Sciatic nerve (tissue), 2 donors: ENCODE measurements at regions not wholly inside any gene's neighbourhood (a gene's known extent, or its start where the extent isn't known, plus 50 kb on each side); places are given as distances from the start of the nearest gene placed in this dataset.
A peak's percentile ranks its signal among the peaks of the same experiment; 100 is the strongest.

Experiments used
- ATAC-seq: fragments of 200-7000 bp; cut with Tn5 transposase; one replicate; pipeline ENCODE4 v1.9.1; 2020; ENCODE audit warnings: mild to moderate bottlenecking, moderate library complexity
- DNase-seq: peaks from one replicate; pipeline ENCODE4 v3.0.0-alpha.2; 2020; ENCODE audit warnings: low spot score
- intact Hi-C: fragments of 100-400 bp; cut with DNase I; formaldehyde crosslinking; loops from one replicate; pipeline ENCODE4 v1.14.2; 2022
- donor health status: DM: no; HTN: no; CAD: no.
- donor health status: DM: no; HTN: no; CAD: no.

DNA sequence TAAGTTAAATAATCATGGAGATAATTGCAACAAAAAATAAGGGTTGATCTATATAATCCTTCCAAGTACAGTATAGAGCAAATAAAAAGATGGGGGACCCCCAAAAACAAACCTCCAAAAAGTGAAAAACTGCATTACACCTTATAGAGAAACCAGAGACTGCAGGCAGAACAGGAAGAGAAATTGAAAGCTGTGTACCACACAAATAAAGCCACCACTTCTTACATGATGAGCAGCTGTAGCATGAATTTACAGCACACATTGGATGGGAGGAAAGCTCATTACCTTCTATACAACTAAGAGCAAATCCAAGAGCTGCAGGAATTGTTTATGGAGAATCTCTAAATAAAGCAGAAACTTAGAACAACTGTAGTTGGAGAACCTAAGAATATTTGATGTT, 152.4 kb upstream of the PDE5A start:
- intact Hi-C loops, result no loop called here
- no peak for DNase-seq
- ATAC-seq, result no peak

DNA sequence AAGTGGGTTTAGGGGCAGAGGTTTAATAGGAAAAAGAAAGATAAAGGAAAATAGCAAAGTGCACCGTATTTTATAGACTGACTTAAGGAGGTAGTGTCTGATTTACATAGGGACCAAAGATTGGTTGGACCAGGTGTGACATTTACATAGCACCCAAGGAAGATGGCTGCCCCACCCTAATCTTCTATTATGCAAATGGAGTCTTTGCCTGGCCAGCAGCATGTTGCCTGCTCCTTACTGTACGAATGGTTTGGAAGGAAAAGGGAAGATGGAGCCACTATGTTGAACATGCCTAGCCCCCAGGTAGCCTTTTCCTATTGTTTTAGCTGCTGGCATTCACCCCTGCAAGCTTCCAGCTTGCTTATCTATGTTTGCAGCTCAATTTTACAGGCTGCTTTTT, 146.2 kb upstream of the PDE5A start:
- intact Hi-C loops, result no loop called here
- ATAC-seq, result no peak
- DNase-seq, result no peak

DNA sequence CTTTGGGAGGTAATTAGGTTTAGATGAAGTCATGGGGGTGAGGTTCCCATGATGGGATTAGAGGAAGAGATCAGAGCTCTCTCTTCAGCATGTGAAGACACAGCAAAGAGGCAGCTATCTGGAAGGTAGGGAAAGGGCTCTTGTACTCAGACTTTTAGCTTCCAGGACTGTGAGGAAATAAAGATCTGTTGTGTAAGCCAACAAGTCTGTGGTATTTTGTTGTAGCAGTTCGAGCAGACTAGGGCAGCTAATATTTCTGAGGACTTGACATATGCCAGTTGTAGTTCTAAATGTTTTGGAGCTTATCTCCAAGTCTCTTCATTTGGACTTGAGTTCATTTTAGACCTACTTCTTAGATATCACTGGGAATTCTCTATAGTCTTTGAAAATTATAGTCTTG, 137.3 kb upstream of the PDE5A start:
- intact Hi-C loops, result no loop called here
- no peak for DNase-seq
- no peak for ATAC-seq

DNA sequence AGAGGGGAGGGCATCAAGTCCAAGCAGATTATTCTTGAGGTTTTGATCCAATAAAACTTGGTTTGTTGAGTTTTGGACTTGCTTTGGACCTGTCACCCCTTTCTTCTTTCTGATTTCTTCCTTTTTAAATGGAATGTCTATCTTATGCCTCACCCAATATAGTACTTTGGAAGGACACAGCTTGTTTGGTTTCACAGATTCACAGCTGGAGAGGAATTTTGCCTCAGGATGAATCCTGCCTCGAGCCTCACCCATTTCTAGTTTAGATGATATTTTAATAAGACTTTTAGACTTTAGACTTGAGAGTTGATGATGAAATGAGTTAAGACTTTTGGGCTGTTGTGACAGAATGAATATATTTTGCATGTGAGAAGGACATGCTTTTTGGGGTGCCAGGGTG, 136.9 kb upstream of the PDE5A start:
- DNase-seq (no peak), ATAC-seq (no peak)
- intact Hi-C loops, result no loop called here

DNA sequence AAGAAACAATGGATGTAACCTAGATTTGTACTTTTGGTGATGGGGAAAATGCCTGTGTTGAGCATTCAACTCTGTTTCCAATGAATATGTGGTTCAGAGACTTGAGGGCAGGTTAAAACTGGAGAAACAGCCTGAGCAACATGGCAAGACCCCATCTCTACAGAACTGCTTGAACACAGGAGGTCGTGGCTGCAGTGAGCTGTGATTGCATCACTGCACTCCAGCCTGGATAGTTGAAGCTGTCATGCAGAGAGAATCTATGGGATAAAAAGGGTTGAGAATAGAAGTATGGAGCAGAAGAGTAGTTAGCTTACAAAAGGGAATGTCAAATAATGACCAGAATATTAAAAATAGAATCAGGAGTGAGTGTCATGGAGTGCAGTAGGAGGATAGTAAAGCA, 134.8 kb upstream of the PDE5A start:
- DNase-seq (no peak), ATAC-seq (no peak)
- intact Hi-C loops, result no loop called here

DNA sequence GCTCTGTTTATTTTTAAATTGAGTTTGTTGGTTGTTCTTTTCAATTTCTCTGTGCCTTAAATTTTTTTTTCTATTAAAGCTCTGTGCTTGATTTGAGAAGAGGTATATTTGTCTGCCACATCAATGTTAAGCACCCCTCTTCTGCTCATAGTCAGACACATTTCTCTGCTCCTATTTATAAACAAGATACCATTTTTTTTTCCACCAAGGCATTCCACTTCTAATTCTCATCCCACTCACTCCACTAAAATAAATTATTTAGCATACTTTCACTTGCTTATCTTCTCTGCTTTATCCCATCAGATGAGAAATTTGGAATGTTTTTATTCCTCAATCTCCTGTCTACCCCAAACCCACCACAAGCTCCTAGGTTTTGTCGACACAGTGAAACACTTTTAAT, 127.0 kb upstream of the PDE5A start:
- intact Hi-C loops, result no loop called here
- ATAC-seq, result no peak
- no peak for DNase-seq

DNA sequence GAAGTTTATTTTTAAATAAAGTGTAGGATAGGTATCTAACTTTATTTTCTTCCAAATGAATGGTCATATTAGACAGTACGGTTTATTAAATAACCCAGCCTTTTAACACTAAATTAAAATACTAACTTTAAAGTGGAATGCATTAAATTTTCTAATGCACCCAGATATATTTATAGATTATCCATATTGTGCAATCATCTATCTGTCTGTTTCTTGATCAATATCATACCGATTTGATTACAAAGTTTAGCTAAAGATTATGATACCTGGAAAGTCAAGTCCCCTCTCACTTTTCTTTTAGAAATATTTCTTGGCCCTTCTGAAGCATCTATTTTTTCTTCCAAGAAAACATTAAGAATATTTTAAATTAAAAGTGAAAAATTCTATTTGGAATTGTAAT, 124.3 kb upstream of the PDE5A start:
- ATAC-seq (no peak), DNase-seq (no peak)
- intact Hi-C loops, result no loop called here

DNA sequence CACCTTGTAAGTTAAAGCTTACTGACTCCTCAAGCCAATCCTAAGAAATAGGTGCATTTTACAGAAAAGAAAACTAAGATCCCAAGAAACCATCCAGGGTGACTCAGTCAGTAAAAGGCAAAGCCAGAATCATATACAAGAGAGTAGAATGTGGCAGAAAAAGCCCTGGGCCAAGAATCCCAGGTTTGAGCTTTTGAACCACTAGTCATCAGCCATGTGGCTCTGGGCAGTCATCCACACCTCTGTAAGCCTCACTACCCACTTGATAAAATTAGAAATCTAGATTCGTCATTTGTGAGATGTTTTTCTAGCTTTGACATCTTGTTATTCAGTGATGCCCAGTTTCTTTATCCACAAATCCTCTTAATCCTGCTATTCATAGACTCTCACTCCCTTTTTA, 122.2 kb upstream of the PDE5A start:
- DNase-seq (no peak), ATAC-seq (no peak)
- intact Hi-C loops, result no loop called here

DNA sequence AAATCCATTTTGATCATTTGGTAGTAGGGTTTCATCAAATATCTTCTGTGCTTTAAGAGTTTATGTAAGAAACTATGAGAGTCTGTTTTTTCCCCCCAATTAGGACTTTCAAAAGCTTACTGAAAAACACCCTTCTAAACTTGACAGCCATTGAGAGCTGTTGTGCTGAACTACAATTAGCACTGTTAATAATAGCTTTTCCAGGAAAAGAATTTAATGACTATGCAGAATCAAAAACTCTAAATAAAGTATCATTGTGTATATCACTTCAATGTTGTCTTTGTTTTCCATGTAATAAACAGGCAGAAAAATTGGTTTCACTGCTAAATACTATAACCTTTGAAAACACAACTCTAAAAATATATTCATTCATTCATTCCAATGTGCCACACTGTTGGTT, 121.4 kb upstream of the PDE5A start:
- ATAC-seq, result no peak
- intact Hi-C loops, result no loop called here
- no peak for DNase-seq

DNA sequence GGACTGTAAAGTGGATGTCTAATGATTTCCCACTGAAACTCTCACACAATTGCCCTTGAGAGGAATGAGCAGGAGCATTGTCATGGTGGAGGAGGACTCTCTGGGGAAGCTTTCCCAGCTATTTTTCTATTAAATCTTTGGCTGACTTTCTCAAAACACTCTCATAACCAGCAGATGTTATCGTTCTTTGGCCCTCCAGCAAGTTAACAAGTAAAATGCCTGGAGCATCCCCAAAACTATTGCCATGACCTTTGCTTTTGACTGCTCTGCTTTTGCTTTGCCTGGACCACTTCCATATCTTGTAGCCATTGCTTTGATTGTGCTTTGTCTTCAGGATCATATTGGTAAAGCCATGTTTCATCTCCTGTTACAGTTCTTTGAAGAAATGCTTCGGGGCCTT, 120.2 kb upstream of the PDE5A start:
- DNase-seq (no peak), ATAC-seq (peak; percentile 86)
- intact Hi-C loops, result no loop called here

DNA sequence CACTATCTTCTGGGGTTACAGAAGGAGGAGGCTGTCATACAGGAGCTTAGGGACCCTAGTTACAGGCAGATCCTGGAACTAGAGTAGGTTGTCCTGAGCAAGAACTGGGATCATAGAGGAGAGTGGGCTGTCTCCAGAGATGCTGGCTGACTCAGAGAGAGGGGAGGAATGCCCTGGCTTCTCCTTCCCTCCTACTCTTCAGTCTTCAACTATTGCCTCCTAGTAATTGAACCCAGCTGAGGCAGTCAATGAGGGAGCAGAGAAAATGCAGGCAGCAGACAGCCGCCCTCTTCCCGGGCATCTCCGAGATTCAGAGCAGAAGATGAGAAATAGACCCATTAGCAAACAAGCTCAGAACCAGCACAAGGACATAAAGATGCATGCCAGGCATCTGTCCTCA, 118.3 kb upstream of the PDE5A start:
- intact Hi-C loops, result no loop called here
- ATAC-seq, result peak; percentile 40
- no peak for DNase-seq

DNA sequence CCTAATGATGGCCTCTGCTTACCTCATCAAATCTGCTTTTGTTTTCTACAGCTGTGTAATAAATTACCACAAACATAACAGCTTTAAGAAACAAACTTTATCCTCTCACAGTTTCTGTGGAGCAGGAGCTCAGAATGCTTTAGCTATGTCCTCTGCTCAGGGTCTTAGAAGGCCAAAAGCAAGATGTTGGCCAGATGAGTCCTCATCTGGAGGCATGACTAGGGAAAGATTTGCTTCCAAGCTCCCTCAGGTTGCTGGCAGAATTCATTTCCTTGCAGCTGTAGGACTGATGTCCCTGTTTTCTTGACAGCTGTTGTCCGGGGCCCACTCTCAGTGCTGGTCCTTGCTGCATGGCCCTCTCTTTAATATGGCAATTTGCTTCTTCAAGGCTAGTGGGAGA, 116.7 kb upstream of the PDE5A start:
- DNase-seq (no peak), ATAC-seq (no peak)
- intact Hi-C loops, result no loop called here

DNA sequence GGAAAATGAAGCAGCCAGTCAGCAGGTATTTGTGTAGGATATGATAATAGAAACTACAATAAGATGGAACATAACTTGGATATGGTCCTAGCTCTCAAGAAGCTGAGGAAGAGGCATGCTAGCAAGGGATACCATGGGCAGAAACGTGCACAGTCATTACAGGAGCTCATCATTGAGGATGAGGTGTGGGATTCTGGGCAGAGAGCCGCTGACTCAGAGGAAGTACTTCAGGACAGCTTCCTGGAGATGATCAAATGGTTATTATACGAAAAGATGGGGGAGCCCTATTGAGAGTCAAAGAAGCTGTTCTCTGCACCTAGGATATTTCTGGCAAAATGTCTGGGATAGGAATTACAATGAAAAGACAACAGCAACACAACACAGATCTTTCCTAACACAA, 116.0 kb upstream of the PDE5A start:
- ATAC-seq (no peak), DNase-seq (no peak)
- intact Hi-C loops, result no loop called here

DNA sequence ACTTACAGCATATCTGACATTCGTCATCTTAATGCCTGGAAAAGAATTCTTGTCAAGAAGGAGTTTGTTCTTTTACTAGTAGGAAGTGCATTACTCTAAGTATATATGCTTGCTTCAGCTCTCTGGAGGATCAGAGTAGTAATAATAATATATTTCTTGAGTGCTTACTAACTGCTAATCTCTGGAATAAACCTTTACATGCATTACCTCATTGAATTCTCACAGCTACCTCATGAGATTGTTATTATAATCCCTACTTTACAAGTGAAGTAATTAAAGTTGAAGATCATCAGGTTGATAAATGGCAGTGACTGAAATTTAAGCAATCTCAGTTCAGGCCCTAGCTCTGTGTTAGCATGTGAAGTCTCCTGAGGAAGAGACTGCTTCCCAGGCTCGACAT, 115.0 kb upstream of the PDE5A start:
- intact Hi-C loops, result no loop called here
- DNase-seq, result no peak
- no peak for ATAC-seq

DNA sequence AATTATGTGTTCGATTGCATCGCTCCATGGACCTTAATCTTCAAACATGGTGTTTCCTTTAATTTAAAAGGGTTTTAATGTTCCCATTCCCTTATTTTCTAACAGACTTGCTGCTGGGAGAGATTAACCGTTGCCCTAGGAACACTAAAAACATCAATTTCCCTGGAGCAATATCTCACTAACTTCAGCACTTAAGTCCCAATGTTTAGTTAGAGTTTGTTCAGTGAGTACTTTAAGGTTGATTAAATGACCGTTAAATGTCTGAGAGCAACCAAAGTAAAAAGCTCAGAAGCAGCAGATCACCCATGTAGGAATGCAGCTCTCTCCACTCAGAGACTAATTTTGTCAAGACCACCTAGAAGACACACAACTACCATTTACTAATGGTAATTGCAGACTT, 111.2 kb upstream of the PDE5A start:
- intact Hi-C loops, result no loop called here
- ATAC-seq (no peak), DNase-seq (no peak)

DNA sequence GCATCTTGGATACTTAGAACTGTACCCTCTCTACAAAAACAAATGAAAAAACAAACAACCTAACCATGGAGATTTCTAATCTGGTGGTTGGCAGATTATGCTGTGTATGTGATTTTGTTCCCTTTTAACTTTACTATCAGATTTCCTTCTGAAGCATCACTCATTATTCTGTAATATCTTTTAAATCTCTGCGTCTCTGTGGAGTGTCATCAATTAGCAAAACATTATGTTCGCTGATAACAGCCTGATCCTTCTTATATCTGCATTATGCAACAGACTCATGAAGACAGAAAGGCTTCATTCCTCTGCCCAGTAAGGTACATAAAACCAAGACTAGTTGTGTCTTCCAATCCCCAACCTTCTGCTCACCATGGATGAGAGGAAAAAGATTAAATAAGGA, 110.3 kb upstream of the PDE5A start:
- ATAC-seq, result no peak
- no peak for DNase-seq
- intact Hi-C loops, result no loop called here

DNA sequence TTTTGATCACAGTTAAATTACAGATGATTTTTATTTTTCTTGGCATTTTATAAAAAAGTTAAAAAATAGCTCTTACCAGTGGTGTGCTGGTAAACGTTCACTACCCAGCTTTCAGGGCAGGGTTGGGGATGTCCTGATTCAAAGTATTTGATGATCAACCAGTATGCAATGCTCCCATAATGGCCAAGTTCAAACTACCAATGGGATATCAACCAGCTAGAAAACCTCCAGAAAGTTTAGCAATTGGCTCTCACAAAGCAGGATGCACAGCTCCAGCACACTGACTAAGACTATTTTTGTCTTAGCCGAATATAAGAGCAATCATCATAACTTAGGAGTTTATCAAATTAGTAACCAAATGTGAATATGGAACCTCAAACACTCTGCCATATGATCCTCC, 108.0 kb upstream of the PDE5A start:
- no peak for ATAC-seq
- intact Hi-C loops, result no loop called here
- no peak for DNase-seq

DNA sequence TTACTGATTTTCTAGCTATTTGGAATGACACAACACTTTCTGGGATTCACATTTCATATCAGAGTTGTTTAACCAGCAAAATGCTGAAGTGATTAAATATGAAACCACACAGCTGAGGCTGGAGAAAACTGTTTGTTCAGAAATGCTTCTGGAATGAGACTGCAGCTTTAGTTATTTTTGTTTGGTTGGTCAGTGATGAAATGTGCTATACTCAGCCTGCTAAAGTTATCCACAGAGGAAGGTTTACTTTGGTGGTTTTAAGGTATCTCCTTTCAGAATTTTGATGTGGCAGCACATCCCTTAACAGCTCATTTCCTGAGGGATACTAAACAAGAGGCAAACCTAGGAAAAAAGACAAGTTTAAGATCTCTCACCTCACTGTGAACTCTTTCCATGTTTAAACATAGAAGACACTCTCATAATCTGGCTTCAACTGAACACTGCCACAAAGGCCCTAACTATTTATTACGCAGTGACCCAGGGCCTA, 106.6 kb upstream of the PDE5A start:
- peak; percentile 80 for ATAC-seq
- DNase-seq, result no peak
- intact Hi-C loops, result no loop called here

DNA sequence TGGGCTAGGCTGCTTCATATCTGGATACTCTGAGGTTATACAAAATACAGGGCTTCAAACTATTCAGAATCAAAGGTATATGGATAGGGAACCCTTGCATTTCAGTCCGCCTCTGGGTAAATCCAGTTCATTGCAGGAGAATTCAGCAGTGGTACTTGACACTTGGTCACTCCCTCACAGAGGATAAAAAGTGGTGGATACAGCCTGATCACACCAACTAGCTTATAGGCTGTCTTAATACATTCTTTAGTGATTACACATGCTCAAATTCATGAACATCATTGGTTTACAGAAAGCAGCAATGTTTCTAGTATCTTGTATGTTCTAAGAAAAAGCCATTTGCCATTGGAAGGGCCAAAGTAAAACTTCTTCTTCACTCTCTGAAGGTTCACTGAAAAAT, 104.8 kb upstream of the PDE5A start:
- DNase-seq (no peak), ATAC-seq (no peak)
- intact Hi-C loops, result no loop called here

DNA sequence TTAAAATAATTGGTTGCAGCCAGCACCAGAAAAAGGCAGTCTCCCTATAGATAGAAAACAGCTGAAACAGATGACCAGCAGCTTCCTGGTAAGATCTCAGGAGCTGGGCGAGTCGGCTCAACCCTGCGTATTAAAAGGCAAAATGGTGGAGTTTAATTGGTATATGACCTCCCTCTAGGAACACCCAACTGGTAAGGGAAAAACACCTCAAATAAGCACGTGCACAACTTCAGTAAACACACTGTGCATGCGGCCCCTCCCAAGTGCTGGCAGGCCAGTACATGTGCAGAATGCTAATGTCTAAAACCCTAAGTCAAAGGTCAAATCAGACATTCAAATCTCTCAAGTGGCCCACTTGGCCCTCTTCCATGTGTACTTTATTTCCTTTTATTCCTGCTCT, 103.2 kb upstream of the PDE5A start:
- ATAC-seq, result no peak
- intact Hi-C loops, result no loop called here
- DNase-seq, result no peak

DNA sequence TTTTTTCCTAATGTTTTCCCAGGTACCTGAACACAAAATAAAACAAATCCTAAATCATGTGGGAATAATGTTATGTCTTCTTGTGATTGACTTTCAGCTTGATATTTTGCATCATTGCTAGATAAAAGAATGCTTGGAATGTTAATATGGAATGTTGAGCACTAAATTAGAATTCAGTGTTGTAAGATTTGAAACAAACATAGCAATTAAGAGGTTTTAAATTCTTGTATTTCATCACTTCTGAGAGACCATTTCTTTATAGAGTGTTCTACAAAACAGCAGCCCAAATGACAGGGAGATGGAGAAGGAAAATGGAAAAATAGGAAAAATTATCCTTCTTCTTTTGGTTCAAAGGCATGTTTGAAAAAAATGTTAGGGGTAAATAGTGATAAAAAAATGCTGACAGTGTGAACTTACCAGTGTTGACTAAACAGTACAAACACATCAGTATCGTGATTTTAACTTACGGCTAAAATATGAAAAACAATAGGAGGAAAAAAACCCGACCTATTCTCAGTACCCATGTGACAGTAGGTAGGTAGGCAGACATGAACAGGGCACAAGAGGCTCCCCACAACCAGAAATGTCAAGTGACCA, 102.6 kb upstream of the PDE5A start:
- ATAC-seq (no peak), DNase-seq (no peak)
- intact Hi-C loops, result no loop called here

DNA sequence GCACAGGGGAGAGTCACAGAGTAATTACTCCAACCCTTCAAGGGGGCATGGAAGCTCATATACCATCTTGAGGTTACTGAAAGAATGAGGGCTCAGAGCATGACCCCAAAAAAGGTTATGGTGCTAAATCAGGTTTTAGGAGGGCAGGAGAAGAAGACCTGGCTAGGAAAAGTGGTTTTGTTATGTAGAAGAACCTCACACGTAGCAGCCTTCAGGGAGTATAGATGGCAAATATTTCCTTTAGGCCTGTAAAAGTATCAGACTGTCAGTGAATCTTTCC, 102.0 kb upstream of the PDE5A start:
- ATAC-seq (no peak), DNase-seq (no peak)
- intact Hi-C loops, result no loop called here
